Karpas-422 (cell line): ENCODE measurements at regions not wholly inside any gene's neighbourhood (a gene's known extent, or its start where the extent isn't known, plus 50 kb on each side); places are given as distances from the start of the nearest gene placed in this dataset.
A peak's percentile ranks its signal among the peaks of the same experiment; 100 is the strongest.

Source experiments
- DNase-seq: peaks from one replicate; pipeline ENCODE4 v3.0.0-alpha.2; 2015
- H2AFZ ChIP-seq: fragments of 200-600 bp; sonication (generic); 2 replicates; pipeline ENCODE4 v1.6.1; 2014; ENCODE audit warnings: antibody characterized with exemption, low read length, mixed read lengths
- H3K27ac ChIP-seq: fragments of 200-600 bp; sonication (generic); 2 replicates; pipeline ENCODE4 v1.5.1; 2014; ENCODE audit warnings: mild to moderate bottlenecking, low read length, moderate library complexity
- H3K27me3 ChIP-seq: fragments of 200-600 bp; sonication (generic); 2 replicates; pipeline ENCODE4 v1.6.1; 2014; ENCODE audit warnings: low read length, mixed read lengths
- H3K36me3 ChIP-seq: fragments of 200-600 bp; sonication (generic); 2 replicates; pipeline ENCODE4 v1.6.1; 2014; ENCODE audit warnings: low read length, mixed read lengths; ENCODE audit not compliant: insufficient read depth
- H3K4me1 ChIP-seq: fragments of 200-600 bp; sonication (generic); 2 replicates; pipeline ENCODE4 v1.6.1; 2014; ENCODE audit warnings: mild to moderate bottlenecking, low read length, mixed read lengths
- H3K4me2 ChIP-seq: fragments of 200-600 bp; sonication (generic); 2 replicates; pipeline ENCODE4 v1.6.1; 2014; ENCODE audit warnings: low read length, low read depth, mild to moderate bottlenecking; ENCODE audit not compliant: poor library complexity, severe bottlenecking
- H3K4me3 ChIP-seq: fragments of 200-600 bp; sonication (generic); 2 replicates; pipeline ENCODE4 v1.5.1; 2014; ENCODE audit warnings: mild to moderate bottlenecking, antibody characterized with exemption, low read length, mixed read lengths
- H3K79me2 ChIP-seq: fragments of 200-600 bp; sonication (generic); 2 replicates; pipeline ENCODE4 v1.6.1; 2014; ENCODE audit warnings: mild to moderate bottlenecking, low read length, mixed read lengths
- H3K9ac ChIP-seq: fragments of 200-600 bp; sonication (generic); 2 replicates; pipeline ENCODE4 v1.6.0; 2014; ENCODE audit warnings: low read length
- H3K9me2 ChIP-seq: fragments of 200-600 bp; sonication (generic), shearing (Covaris generic); replicated peaks from 2 replicates; pipeline ENCODE4 v1.6.0; 2014; ENCODE audit warnings: mild to moderate bottlenecking, low read length, moderate library complexity; ENCODE audit not compliant: insufficient read depth
- H3K9me3 ChIP-seq: fragments of 300-700, 200-600 bp; sonication (generic); 2 replicates; pipeline ENCODE4 v1.6.1; 2014; ENCODE audit warnings: low read length, mixed read lengths
- H4K20me1 ChIP-seq: fragments of 200-600 bp; sonication (generic); 2 replicates; pipeline ENCODE4 v1.6.1; 2014; ENCODE audit warnings: mild to moderate bottlenecking, antibody characterized with exemption, low read length, low read depth; ENCODE audit not compliant: insufficient read depth

- H3K36me3 ChIP-seq = no peaks in the 10 kb centered on the region
- H4K20me1 ChIP-seq = no peaks in the 10 kb centered on the region
- no peaks in the 10 kb centered on the region for H3K9me2 ChIP-seq
- H3K79me2 ChIP-seq = no peaks in the 10 kb centered on the region
- peaks cover 66% of the 10 kb centered on the region for H3K4me1 ChIP-seq
- peak overlapping the region; percentile 57; the same call in 1 of the 2 replicates for H2AFZ ChIP-seq
- H3K27ac ChIP-seq = peak overlapping the region; percentile 54
- H3K4me3 ChIP-seq = no peak overlapping the region
- H3K9ac ChIP-seq = peak overlapping the region; percentile 38
- H3K27me3 ChIP-seq = no peaks in the 10 kb centered on the region
- no peak for DNase-seq
- peak overlapping the region; percentile 49 for H3K4me2 ChIP-seq
- H3K9me3 ChIP-seq = no peaks in the 10 kb centered on the region
Observed at GRCh38 chr10:7491949-7492659, 81.3 kb upstream of the SFMBT2 start.

DNA sequence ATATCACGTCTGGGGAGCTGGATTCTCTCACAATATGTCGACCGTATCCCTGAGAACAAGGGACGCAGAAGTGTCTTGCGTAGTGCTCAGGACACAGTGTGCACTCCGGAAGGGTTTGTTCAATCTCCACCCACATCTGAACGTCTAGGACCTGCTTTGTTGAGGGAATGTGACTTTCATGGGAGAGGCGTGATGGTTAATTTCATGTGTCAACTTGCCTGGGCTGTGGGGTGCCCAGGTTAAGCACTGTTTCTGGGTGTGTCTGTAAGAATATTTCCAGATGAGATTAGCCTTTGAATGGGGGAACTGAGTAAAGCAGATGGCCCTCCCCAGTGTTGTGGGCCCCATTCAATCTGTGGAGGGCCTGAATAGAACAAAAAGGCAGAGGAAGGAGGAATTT lies 80.4 kb upstream of the SFMBT2 start:
- Histone ChIP-seq H3K4me2 (no peak overlapping the region), H4K20me1 (no peaks in the 10 kb centered on the region), H3K27ac (no peak overlapping the region), H3K9ac (no peak overlapping the region), H3K9me3 (no peaks in the 10 kb centered on the region), H3K36me3 (no peaks in the 10 kb centered on the region), H3K9me2 (no peaks in the 10 kb centered on the region), H3K4me3 (no peak overlapping the region), H3K79me2 (no peaks in the 10 kb centered on the region), H2AFZ (no peak overlapping the region), H3K4me1 (peaks cover 74% of the 10 kb centered on the region), H3K27me3 (no peaks in the 10 kb centered on the region)
- DNase-seq = no peak

- H3K9ac ChIP-seq = no peak overlapping the region
- DNase-seq = no peak
- no peaks in the 10 kb centered on the region for H3K79me2 ChIP-seq
- H4K20me1 ChIP-seq = no peaks in the 10 kb centered on the region
- H3K4me2 ChIP-seq = no peak overlapping the region
- no peaks in the 10 kb centered on the region for H3K9me2 ChIP-seq
- H2AFZ ChIP-seq = no peak overlapping the region
- H3K4me1 ChIP-seq = peaks cover 88% of the 10 kb centered on the region
- no peaks in the 10 kb centered on the region for H3K27me3 ChIP-seq
- no peaks in the 10 kb centered on the region for H3K9me3 ChIP-seq
- peak overlapping the region; percentile 43 for H3K27ac ChIP-seq
- H3K36me3 ChIP-seq = no peaks in the 10 kb centered on the region
- H3K4me3 ChIP-seq = no peak overlapping the region
Observed at GRCh38 chr10:7488418-7488829, 77.6 kb upstream of the SFMBT2 start.

DNA sequence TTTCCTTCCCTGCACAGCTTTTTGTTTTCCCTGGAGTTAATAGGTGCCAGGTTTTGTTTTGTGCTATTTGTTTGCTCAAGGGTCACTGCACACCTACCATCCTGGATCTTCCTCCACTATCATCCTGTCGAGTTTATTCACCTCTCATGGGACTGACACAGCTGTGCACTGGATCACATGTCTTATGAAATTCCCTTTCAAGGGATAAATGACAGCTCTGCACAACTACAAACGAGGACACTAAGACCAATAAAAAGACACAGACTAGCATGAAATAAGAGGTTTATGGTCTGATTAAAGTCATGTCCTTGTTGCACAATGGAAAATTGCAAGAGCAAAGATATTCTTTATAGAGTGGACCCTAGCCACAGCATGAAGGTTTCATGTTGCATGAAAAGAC lies 76.7 kb upstream of the SFMBT2 start:
- H3K9ac ChIP-seq = no peak overlapping the region
- DNase-seq = no peak
- H3K36me3 ChIP-seq = no peaks in the 10 kb centered on the region
- H3K9me3 ChIP-seq = no peaks in the 10 kb centered on the region
- peaks cover 88% of the 10 kb centered on the region for H3K4me1 ChIP-seq
- peak overlapping the region; percentile 99 for H3K27ac ChIP-seq
- H3K79me2 ChIP-seq = no peaks in the 10 kb centered on the region
- H3K4me2 ChIP-seq = no peak overlapping the region
- peak overlapping the region; percentile 45 for H2AFZ ChIP-seq
- no peaks in the 10 kb centered on the region for H3K9me2 ChIP-seq
- H4K20me1 ChIP-seq = no peaks in the 10 kb centered on the region
- no peak overlapping the region for H3K4me3 ChIP-seq
- no peaks in the 10 kb centered on the region for H3K27me3 ChIP-seq

GRCh38 chr10:7486528-7486927 lies 75.7 kb upstream of the SFMBT2 start:
- no peaks in the 10 kb centered on the region for H3K9me3 ChIP-seq
- H3K4me3 ChIP-seq = peak overlapping the region; percentile 59
- no peaks in the 10 kb centered on the region for H3K36me3 ChIP-seq
- H3K9ac ChIP-seq = peak overlapping the region; percentile 12; the same call in 1 of the 2 replicates
- H4K20me1 ChIP-seq = no peaks in the 10 kb centered on the region
- H3K9me2 ChIP-seq = no peaks in the 10 kb centered on the region
- DNase-seq = peak; percentile 77
- peak overlapping the region; percentile 77 for H3K4me2 ChIP-seq
- H2AFZ ChIP-seq = no peak overlapping the region
- H3K79me2 ChIP-seq = no peaks in the 10 kb centered on the region
- H3K4me1 ChIP-seq = peaks cover 88% of the 10 kb centered on the region
- peak overlapping the region; percentile 99 for H3K27ac ChIP-seq
- no peaks in the 10 kb centered on the region for H3K27me3 ChIP-seq

GRCh38 chr10:7485799-7486198 lies 75.0 kb upstream of the SFMBT2 start:
- peak overlapping the region; percentile 73 for H3K9ac ChIP-seq
- H3K36me3 ChIP-seq = no peaks in the 10 kb centered on the region
- no peaks in the 10 kb centered on the region for H4K20me1 ChIP-seq
- H3K9me2 ChIP-seq = no peaks in the 10 kb centered on the region
- no peak for DNase-seq
- peak overlapping the region; percentile 59 for H3K4me3 ChIP-seq
- H3K27me3 ChIP-seq = no peaks in the 10 kb centered on the region
- H3K4me2 ChIP-seq = peak overlapping the region; percentile 77
- peak overlapping the region; percentile 99 for H3K27ac ChIP-seq
- H2AFZ ChIP-seq = no peak overlapping the region
- no peaks in the 10 kb centered on the region for H3K79me2 ChIP-seq
- no peaks in the 10 kb centered on the region for H3K9me3 ChIP-seq
- peaks cover 93% of the 10 kb centered on the region for H3K4me1 ChIP-seq

DNA sequence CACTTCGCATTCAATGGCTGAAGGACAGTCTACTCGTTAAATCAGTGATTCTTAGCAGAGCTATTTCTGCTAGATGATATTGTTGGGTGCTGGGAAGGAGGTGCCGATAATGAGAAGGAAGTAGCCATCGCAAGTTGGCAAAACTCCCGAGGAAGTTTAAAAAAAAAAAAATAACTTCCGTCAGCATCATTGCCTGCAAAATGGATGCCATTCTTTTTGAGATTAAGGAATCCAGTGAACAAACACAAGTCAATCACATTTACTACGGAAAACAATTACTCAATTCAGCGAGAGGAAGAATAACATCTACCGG lies 74.4 kb upstream of the SFMBT2 start:
- H3K79me2 ChIP-seq = no peaks in the 10 kb centered on the region
- H3K4me1 ChIP-seq = peaks cover 99% of the 10 kb centered on the region
- no peaks in the 10 kb centered on the region for H3K9me2 ChIP-seq
- H3K4me2 ChIP-seq = peak overlapping the region; percentile 77
- peak overlapping the region; percentile 59 for H3K4me3 ChIP-seq
- no peaks in the 10 kb centered on the region for H4K20me1 ChIP-seq
- DNase-seq = no peak
- H3K9ac ChIP-seq = peak overlapping the region; percentile 73
- no peaks in the 10 kb centered on the region for H3K36me3 ChIP-seq
- peak overlapping the region; percentile 99 for H3K27ac ChIP-seq
- no peaks in the 10 kb centered on the region for H3K27me3 ChIP-seq
- H3K9me3 ChIP-seq = no peaks in the 10 kb centered on the region
- 0 out of 2 replicates have a peak overlapping the region, but pooled peaks have one; percentile 0 for H2AFZ ChIP-seq

DNA sequence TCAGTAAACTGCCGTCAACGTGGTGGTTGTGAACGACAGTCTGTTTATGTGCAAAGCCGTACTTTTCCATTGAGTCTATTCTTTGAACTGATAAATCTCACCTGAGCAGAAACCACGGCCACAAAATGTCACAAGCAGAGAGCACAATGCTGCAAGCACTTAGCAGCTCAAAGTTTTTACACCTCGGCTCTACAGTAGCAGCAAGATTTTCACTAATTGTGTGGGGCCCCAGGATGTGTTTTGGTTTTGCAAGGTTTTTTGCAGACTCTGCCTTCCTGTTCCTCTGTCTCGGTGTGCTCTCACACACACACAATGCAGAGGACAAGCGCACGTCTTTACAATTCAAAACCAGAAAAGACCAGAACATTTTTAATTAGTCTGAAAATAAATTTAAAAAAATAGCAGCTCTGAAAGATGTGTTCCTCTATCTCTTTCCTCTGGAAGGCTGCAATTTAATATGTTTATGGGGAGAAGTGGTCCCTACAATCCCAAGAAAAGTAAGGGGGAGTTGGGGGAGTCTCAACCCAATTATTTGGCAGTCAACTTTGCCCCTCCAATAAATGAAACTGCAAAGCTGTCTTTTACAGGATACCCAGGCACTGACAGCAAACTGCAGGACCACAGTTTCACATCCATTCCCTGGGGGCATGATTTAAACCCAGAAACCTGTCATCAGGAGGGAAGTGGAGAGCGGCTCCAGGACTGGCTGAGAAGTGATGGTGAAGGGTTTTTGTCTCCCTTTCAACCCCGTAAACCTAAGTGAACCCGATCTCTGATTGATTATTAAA lies 73.8 kb upstream of the SFMBT2 start:
- no peaks in the 10 kb centered on the region for H3K27me3 ChIP-seq
- no peaks in the 10 kb centered on the region for H3K9me2 ChIP-seq
- H3K4me2 ChIP-seq = peak overlapping the region; percentile 77
- no peaks in the 10 kb centered on the region for H4K20me1 ChIP-seq
- peak overlapping the region; percentile 73 for H3K9ac ChIP-seq
- no peaks in the 10 kb centered on the region for H3K9me3 ChIP-seq
- peak overlapping the region; percentile 99 for H3K27ac ChIP-seq
- no peaks in the 10 kb centered on the region for H3K36me3 ChIP-seq
- H3K79me2 ChIP-seq = no peaks in the 10 kb centered on the region
- H2AFZ ChIP-seq = 0 out of 2 replicates have a peak overlapping the region, but pooled peaks have one; percentile 0
- peaks cover 99% of the 10 kb centered on the region for H3K4me1 ChIP-seq
- H3K4me3 ChIP-seq = peak overlapping the region; percentile 59
- DNase-seq = peak; percentile 95
